ENCODE measurements at regions not wholly inside any gene's neighbourhood (a gene's known extent, or its start where the extent isn't known, plus 50 kb on each side); places are given as distances from the start of the nearest gene placed in this dataset.

GRCh38 chr15:62639906-62640605 lies 402.5 kb upstream of the TPM1 start:
- Histone ChIP-seq H3K27ac (no peak overlapping the region), H3K36me3 (ENCODE audit: control insufficient read depth, insufficient read depth, low read length) (no peaks in the 10 kb centered on the region), H3K9ac (no peak overlapping the region), H3K4me2 (ENCODE audit: low read length) (no peak overlapping the region), H3K4me1 (no peaks in the 10 kb centered on the region), H3K4me3 (ENCODE audit: low read depth, low read length) (no peak overlapping the region), H3K79me2 (no peaks in the 10 kb centered on the region), H3K27me3 (ENCODE audit: control insufficient read depth, insufficient read depth, low read length) (no peaks in the 10 kb centered on the region), H2AFZ (no peak overlapping the region), H3K9me3 (ENCODE audit: control insufficient read depth, low read length) (no peaks in the 10 kb centered on the region)
- TF ChIP-seq, protein P1, sequence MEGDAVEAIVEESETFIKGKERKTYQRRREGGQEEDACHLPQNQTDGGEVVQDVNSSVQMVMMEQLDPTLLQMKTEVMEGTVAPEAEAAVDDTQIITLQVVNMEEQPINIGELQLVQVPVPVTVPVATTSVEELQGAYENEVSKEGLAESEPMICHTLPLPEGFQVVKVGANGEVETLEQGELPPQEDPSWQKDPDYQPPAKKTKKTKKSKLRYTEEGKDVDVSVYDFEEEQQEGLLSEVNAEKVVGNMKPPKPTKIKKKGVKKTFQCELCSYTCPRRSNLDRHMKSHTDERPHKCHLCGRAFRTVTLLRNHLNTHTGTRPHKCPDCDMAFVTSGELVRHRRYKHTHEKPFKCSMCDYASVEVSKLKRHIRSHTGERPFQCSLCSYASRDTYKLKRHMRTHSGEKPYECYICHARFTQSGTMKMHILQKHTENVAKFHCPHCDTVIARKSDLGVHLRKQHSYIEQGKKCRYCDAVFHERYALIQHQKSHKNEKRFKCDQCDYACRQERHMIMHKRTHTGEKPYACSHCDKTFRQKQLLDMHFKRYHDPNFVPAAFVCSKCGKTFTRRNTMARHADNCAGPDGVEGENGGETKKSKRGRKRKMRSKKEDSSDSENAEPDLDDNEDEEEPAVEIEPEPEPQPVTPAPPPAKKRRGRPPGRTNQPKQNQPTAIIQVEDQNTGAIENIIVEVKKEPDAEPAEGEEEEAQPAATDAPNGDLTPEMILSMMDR (IDR thresholded peaks at IDR 0.05): no peak

- no peaks in the 10 kb centered on the region for H3K27me3 ChIP-seq (ENCODE audit: control insufficient read depth, insufficient read depth, low read length)
Measured at GRCh38 chr15:62641825-62642224, 400.7 kb upstream of the TPM1 start.

DNA sequence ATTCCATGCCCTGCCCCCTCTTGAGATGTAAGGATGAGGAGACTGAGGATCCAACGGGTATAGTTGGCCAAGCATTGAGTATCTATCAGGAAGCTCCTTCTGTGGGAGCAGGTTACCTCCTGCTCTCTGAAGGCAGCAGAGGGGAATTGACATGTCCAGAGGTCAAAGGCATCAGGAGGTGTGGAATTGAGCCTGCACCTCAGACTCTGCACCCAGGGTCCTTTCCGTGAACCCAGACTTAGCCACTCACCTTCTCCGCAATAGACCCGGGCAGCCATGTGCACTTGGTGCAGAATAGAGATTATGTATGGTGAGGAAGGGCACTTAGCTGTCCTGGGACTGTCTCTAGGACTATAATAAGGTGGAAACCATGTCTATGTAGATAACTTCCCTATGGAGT lies 399.0 kb upstream of the TPM1 start:
- Histone ChIP-seq H3K9ac (no peak overlapping the region), H3K27me3 (ENCODE audit: control insufficient read depth, insufficient read depth, low read length) (no peaks in the 10 kb centered on the region), H3K36me3 (ENCODE audit: control insufficient read depth, insufficient read depth, low read length) (no peaks in the 10 kb centered on the region), H3K4me3 (ENCODE audit: low read depth, low read length) (no peak overlapping the region), H3K79me2 (no peaks in the 10 kb centered on the region), H2AFZ (no peak overlapping the region), H3K4me1 (no peaks in the 10 kb centered on the region), H3K27ac (no peak overlapping the region), H3K9me3 (ENCODE audit: control insufficient read depth, low read length) (no peaks in the 10 kb centered on the region), H3K4me2 (ENCODE audit: low read length) (no peak overlapping the region)
- TF ChIP-seq, protein P1 (IDR thresholded peaks at IDR 0.05): no peak

More at GRCh38 chr15:62641825-62642224, 400.7 kb upstream of the TPM1 start:
- Histone ChIP-seq H3K9me3 (ENCODE audit: control insufficient read depth, low read length) (no peaks in the 10 kb centered on the region), H3K4me2 (ENCODE audit: low read length) (no peak overlapping the region), H3K27ac (no peak overlapping the region), H3K4me1 (no peaks in the 10 kb centered on the region), H3K9ac (no peak overlapping the region), H3K79me2 (no peaks in the 10 kb centered on the region), H3K36me3 (ENCODE audit: control insufficient read depth, insufficient read depth, low read length) (no peaks in the 10 kb centered on the region), H3K4me3 (ENCODE audit: low read depth, low read length) (no peak overlapping the region), H2AFZ (no peak overlapping the region)
- TF ChIP-seq, protein P1 (IDR thresholded peaks at IDR 0.05): no peak

GRCh38 chr15:62644216-62644888 lies 398.2 kb upstream of the TPM1 start:
- Histone ChIP-seq H3K27ac (no peak overlapping the region), H3K9me3 (ENCODE audit: control insufficient read depth, low read length) (no peaks in the 10 kb centered on the region), H3K9ac (no peak overlapping the region), H3K4me1 (no peaks in the 10 kb centered on the region), H3K27me3 (ENCODE audit: control insufficient read depth, insufficient read depth, low read length) (no peaks in the 10 kb centered on the region), H3K4me3 (ENCODE audit: low read depth, low read length) (no peak overlapping the region), H3K79me2 (no peaks in the 10 kb centered on the region), H3K4me2 (ENCODE audit: low read length) (no peak overlapping the region), H3K36me3 (ENCODE audit: control insufficient read depth, insufficient read depth, low read length) (no peaks in the 10 kb centered on the region), H2AFZ (no peak overlapping the region)
- TF ChIP-seq, protein P1 (IDR thresholded peaks at IDR 0.05): no peak
